ENCODE measurements at regions not wholly inside any gene's neighbourhood (a gene's known extent, or its start where the extent isn't known, plus 50 kb on each side); places are given as distances from the start of the nearest gene placed in this dataset.
"Not testable (repeated sequence)": the region's sequence is repeated elsewhere in the genome, so short reads cannot be mapped to it uniquely, and the experiment has no call there.

DNA sequence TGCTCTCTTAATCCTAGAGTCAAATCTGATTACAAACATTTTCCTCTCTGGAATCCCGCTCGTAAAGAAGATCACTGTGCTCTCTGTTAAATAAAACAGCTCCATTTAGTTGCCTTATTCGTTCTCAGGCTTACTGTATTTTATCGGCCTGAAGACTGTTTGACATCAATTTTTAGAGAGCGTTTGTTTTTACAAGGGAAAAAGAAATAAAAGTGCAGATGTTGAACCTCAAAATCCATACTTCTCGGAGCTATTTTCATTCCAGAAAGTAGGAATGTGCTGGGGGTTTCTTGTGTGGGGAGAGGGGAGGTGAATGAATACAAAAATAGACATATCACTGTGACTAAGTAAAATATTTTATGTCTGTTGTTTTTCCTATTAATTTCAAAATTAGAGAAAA lies 140.1 kb downstream of the ARRDC4 start:
- not testable (repeated sequence) for H3K27me3 Mint-ChIP-seq; H3K9me3 Mint-ChIP-seq; DNase-seq (ENCODE audit: extremely low spot score, unreplicated experiment); H3K4me3 Mint-ChIP-seq; H3K4me1 Mint-ChIP-seq (ENCODE audit: unreplicated experiment); H3K27ac Mint-ChIP-seq; H3K36me3 Mint-ChIP-seq

DNA sequence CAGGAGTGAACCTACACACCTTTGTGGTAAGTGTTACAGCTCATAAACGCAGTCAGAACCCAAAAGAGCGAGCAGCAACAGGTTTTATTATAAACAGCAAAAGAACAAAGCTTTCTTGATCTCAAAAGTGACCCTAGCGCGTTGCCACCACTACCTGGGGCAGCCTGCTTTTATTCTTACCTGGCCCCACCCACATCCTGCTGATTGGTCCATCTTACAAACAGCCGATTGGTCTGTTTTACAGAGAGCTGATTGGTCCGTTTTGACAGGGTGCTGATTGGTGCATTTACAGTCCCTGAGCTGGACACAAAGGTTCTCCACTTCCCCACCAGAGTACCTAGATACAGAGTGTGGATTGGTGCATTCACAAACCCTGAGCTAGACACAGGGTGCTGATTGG lies 143.1 kb downstream of the ARRDC4 start:
- TF ChIP-seq, protein P1, sequence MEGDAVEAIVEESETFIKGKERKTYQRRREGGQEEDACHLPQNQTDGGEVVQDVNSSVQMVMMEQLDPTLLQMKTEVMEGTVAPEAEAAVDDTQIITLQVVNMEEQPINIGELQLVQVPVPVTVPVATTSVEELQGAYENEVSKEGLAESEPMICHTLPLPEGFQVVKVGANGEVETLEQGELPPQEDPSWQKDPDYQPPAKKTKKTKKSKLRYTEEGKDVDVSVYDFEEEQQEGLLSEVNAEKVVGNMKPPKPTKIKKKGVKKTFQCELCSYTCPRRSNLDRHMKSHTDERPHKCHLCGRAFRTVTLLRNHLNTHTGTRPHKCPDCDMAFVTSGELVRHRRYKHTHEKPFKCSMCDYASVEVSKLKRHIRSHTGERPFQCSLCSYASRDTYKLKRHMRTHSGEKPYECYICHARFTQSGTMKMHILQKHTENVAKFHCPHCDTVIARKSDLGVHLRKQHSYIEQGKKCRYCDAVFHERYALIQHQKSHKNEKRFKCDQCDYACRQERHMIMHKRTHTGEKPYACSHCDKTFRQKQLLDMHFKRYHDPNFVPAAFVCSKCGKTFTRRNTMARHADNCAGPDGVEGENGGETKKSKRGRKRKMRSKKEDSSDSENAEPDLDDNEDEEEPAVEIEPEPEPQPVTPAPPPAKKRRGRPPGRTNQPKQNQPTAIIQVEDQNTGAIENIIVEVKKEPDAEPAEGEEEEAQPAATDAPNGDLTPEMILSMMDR (conservative IDR thresholded peaks at IDR 0.05), result no peak
- Mint-ChIP-seq H3K9me3 (no peaks in the 10 kb centered on the region), H3K36me3 (no peaks in the 10 kb centered on the region), H3K4me1 (ENCODE audit: unreplicated experiment) (no peaks in the 10 kb centered on the region), H3K27ac (no peak overlapping the region), H3K27me3 (peaks cover 4% of the 10 kb centered on the region), H3K4me3 (no peak overlapping the region)
- DNase-seq (ENCODE audit: extremely low spot score, unreplicated experiment), result no peak

- peaks cover 12% of the 10 kb centered on the region for H3K27me3 Mint-ChIP-seq
- H3K4me1 Mint-ChIP-seq (ENCODE audit: unreplicated experiment); H3K27ac Mint-ChIP-seq: not testable (repeated sequence)
Measured at GRCh38 chr15:98104386-98105151, 144.1 kb downstream of the ARRDC4 start.

DNA sequence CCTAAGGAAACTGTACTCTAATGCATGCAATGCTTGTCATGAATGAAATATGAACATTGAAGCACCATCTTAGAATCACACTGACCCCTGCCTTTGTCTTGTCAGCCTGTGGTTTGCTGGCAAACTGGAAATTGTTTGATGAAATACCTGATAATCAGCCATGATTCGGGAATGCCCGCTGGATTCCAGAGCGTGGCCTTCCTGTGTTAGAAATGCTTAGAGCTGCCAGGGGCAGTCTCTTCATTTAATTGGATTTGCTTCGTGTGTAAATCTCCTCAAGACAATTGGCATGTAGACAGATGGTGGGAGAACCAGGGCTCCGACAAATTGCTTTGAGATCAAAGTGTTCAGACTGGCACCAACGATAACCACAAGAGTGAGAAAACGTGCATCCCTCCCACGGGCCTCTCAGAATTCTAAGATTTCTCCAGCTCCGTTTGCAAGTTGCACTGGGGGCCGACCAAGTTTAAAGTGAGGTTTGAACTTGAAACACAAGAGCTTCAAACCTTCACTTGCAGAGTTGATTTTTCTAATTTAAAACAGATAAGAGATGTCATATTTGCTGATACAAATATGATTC lies 146.2 kb downstream of the ARRDC4 start:
- H3K27me3 Mint-ChIP-seq, result peaks cover 15% of the 10 kb centered on the region
- H3K9me3 Mint-ChIP-seq; H3K4me1 Mint-ChIP-seq (ENCODE audit: unreplicated experiment); H3K4me3 Mint-ChIP-seq; H3K27ac Mint-ChIP-seq; DNase-seq (ENCODE audit: extremely low spot score, unreplicated experiment); H3K36me3 Mint-ChIP-seq: not testable (repeated sequence)

More at GRCh38 chr15:98104386-98105151, 144.1 kb downstream of the ARRDC4 start:
- DNase-seq (ENCODE audit: extremely low spot score, unreplicated experiment); H3K36me3 Mint-ChIP-seq; H3K4me3 Mint-ChIP-seq; H3K9me3 Mint-ChIP-seq: not testable (repeated sequence)

DNA sequence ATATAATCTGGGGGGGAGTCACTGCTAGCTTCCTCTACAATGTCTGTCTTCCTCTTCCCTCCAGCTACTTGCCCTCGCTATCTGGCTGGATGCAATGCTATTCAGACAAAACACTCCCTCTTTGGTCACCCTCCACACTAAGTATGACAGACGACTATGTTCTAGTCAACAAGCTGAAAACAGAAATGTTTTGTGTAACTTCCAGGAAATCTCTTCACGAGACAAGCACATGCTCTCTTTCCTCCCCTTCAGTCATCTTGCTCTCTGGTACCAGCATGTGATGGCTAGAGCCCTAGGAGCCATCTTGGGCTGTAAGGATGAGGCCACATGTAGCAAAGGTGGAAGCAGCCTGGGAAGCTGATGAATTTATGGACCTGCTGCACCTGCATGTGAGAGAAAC lies 151.3 kb downstream of the ARRDC4 start:
- H3K4me3 Mint-ChIP-seq, result no peak overlapping the region
- H3K27me3 Mint-ChIP-seq, result peaks cover 17% of the 10 kb centered on the region
- TF ChIP-seq, protein P1 (conservative IDR thresholded peaks at IDR 0.05), result no peak
- no peaks in the 10 kb centered on the region for H3K9me3 Mint-ChIP-seq
- DNase-seq (ENCODE audit: extremely low spot score, unreplicated experiment), result no peak
- no peak overlapping the region for H3K27ac Mint-ChIP-seq
- no peaks in the 10 kb centered on the region for H3K4me1 Mint-ChIP-seq (ENCODE audit: unreplicated experiment)
- H3K36me3 Mint-ChIP-seq, result no peaks in the 10 kb centered on the region

DNA sequence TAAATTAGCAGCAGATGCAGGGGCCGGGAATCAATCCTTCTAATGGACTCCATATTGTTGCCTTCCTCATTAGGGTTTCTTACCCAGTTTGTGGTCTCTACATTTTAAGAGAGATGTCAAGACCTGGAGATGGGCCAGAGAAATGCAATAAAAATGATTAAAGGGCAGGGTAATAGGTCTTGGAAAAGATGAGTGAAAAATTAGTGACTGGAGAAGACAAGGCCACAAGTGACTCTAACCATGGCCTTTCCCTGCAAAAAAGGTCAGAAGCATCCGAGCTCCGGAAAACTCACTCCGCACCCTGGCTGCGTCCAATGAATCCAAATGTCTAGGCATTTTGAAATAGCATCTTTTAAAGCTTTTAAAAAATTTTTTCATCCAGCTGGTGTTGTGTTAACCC lies 152.8 kb downstream of the ARRDC4 start:
- DNase-seq (ENCODE audit: extremely low spot score, unreplicated experiment), result no peak
- no peaks in the 10 kb centered on the region for H3K36me3 Mint-ChIP-seq
- no peak overlapping the region for H3K27ac Mint-ChIP-seq
- peaks cover 17% of the 10 kb centered on the region for H3K27me3 Mint-ChIP-seq
- TF ChIP-seq, protein P1 (conservative IDR thresholded peaks at IDR 0.05), result no peak
- H3K4me1 Mint-ChIP-seq (ENCODE audit: unreplicated experiment), result no peaks in the 10 kb centered on the region
- H3K4me3 Mint-ChIP-seq, result no peak overlapping the region
- no peaks in the 10 kb centered on the region for H3K9me3 Mint-ChIP-seq

- Mint-ChIP-seq H3K36me3 (peaks cover 3% of the 10 kb centered on the region), H3K9me3 (peaks cover 5% of the 10 kb centered on the region), H3K4me3 (no peak overlapping the region), H3K27ac (no peak overlapping the region), H3K27me3 (peaks cover 20% of the 10 kb centered on the region), H3K4me1 (ENCODE audit: unreplicated experiment) (peaks cover 6% of the 10 kb centered on the region)
- TF ChIP-seq, protein P1 (conservative IDR thresholded peaks at IDR 0.05), result no peak
- no peak for DNase-seq (ENCODE audit: extremely low spot score, unreplicated experiment)
Measured at GRCh38 chr15:98120561-98120960, 160.1 kb downstream of the ARRDC4 start.
